Tibial nerve (tissue), 3 donors: ENCODE measurements at regions not wholly inside any gene's neighbourhood (a gene's known extent, or its start where the extent isn't known, plus 50 kb on each side); places are given as distances from the start of the nearest gene placed in this dataset.

Source experiments
- CTCF ChIP-seq, 5 experiments: fragments of 200-600 bp in 3 of 5; fragments of 450-650 bp in 2 of 5; sonication (generic) in 3 of 5; IDR thresholded peaks; one replicate each; pipeline ENCODE4 v1.5.1; 2016 to 2019; ENCODE audit warnings: antibody characterized with exemption in 5 of 5, mild to moderate bottlenecking in 3 of 5, moderate library complexity in 2 of 5
- POLR2A ChIP-seq, 2 donors: fragments of 450-650 bp; IDR thresholded peaks; one replicate each; pipeline ENCODE4 v1.6.1; 2017; ENCODE audit warnings: antibody characterized with exemption in 2 of 2, mild to moderate bottlenecking in 2 of 2, moderate library complexity in 2 of 2

GRCh38 chr17:69914520-69914919 is 160.5 kb upstream of the KCNJ16 start:
- TF ChIP-seq CTCF (IDR thresholded peaks at IDR 0.05) (no peak), POLR2A (IDR thresholded peaks at IDR 0.05) (no peak)
